HG03354 (cell line): ENCODE measurements at regions not wholly inside any gene's neighbourhood (a gene's known extent, or its start where the extent isn't known, plus 50 kb on each side); places are given as distances from the start of the nearest gene placed in this dataset.
"Not testable (repeated sequence)": the region's sequence is repeated elsewhere in the genome, so short reads cannot be mapped to it uniquely, and the experiment has no call there.

Experiments
- ATAC-seq: cut with Tn5 transposase; IDR thresholded peaks from one replicate; pipeline ENCODE4 v1.9.1; 2021; ENCODE audit warnings: mild to moderate bottlenecking; ENCODE audit not compliant: unreplicated experiment, poor library complexity, severe bottlenecking

DNA sequence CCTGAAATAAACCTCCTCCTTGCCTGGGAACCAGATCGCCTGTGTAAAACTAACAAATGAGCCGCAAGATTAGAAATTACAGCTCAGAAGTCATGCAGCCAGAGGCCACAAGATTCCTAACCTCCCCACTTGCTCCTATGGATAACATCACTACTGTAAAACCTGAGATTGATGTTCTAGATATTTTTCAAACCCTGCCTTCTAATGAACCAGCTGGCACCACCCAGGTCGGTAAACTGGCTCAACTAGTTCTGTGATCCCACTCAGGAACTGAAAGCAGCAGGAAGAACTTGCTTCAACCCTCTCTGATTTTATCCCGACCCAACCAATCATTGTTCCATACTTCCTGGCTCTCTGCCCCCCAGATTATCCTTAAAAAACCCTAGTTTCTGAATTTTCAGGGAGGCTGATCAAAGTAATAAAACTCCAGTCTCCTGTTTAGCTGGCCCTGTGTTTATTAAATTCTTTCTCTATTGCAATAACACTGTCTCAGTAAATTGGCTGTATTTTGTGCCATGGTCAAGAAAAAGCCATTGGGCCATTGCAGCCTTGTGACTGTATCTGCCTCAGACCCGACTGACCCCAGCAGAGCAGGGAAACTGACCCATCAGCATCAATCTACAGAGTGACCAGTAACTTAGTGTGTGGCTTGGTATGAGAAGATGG lies 98.9 kb downstream of the RPLP1 start:
- ATAC-seq = no peak

DNA sequence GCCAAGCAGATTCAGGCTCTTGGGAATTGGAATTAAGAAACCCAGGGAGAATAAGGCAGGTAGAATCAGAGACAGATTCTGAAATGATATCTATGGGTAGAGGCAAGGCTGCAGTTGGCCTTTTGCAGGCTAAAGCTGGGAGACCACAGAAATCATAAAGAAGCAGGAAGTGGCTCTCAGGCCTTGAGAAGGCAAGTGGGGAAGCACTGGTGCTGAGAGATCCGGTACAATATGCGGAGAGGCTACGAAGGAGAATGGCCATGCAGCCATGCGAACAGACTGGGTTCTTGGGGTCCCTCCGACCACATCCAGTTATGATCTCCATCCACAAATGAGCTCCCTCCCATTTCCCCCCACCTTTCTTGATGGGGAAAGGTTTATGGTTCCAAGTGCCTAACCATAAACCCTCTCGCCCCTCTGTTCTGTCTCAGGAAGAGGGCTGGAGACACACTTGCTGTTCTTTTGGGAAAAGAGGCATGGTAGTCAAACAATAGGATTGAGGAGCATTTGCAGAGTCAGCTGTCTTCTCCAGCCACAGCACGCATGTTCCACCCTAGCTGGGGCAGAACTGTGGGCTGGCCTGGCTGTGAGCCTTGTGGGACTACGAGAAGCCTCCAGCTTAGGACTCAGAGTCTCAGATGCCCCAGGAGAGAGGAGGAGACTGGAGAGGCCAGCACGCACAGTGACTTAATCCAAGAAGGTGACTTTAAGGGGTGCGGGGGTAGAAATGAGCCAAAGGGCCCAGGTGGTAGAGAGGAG lies 99.6 kb downstream of the RPLP1 start:
- no peak for ATAC-seq

DNA sequence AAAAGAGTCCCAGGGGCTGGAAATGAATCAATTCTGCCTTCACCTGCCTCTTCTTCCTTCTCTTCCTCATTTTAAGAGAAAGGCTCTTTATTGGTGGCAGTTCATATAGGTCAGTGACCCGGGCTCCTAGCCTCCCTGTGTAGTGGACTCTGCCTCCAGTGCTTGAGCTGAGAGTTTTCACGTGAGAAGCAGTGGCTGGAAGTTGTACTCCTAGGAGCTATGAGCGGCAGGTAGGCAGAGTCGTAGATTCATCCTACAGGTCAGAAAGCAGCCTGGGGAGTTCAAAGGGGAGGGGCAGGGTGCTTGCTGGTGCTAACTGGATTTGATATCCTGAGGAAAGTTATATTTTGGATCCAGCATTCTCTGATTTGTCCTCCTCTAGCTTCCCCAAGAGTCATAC lies 101.1 kb downstream of the RPLP1 start:
- ATAC-seq = no peak

DNA sequence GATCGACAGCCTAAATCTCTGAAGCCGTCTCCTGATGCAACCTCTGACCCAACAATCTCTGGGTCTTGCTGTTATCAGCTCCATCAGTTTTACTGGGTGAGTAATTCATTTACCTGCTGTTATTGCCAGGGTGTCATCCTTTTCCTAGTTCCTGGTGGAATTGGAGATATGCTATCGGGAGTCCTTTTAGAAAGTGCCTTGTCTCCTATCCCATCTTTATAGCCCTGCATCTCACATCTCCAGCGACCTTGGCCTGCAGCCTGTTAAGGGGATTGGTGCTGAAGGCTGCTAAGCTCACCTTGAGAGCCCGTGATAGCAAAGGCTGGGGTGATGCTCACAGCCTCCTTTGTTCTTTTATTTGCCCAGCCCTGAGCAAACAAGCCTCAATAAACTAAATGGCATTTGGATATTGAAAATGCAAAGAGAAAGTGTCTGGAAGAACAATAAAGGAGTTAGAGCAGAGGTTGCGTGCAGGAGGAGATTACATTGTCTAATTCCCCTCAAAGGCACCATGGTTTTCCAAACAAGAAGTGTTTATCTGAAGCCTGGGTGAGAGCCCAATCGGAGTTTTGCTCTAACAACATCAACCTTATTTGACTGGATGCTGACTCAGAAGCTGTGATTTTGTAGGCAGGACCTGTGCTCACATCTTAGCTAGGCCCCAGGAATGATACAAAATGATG lies 101.8 kb downstream of the RPLP1 start:
- no peak for ATAC-seq

DNA sequence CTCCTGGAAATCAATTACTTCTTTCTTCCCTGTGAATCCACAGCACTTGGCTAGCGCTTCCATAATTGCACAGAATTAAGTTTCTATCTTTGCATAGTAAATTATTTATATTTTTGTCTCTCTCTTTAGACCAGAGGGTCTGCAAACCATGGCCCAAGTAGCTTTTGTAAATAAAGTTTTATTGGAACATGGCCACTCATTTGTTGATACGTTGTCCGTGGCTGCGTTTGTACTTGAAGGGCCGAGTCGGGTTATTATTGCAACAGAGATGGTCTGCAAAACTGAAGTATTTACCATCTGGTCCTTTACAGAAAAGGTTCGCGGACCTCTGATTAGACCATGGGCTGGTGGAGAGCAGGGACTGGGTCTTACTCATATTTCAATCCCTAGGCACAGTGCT lies 102.5 kb downstream of the RPLP1 start:
- ATAC-seq = no peak

DNA sequence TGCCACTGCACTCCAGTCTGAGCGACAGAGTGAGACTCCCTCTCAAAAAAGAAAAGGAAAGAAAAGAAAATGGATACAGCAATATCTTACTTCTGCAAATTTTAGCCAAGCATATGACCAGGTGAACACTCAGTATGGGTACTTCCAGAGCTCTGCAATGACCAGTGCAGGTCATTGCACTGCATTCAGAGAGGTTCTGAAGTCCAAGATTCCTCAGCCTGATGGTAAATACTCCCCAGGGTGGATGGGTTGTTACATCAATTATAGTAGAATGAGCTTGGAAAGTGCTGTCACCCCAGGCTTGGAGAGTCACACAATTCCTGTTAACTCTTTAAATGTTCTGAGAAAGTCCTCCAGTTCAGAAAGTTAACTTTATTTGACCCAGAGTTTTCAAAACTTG lies 103.7 kb downstream of the RPLP1 start:
- no peak for ATAC-seq

DNA sequence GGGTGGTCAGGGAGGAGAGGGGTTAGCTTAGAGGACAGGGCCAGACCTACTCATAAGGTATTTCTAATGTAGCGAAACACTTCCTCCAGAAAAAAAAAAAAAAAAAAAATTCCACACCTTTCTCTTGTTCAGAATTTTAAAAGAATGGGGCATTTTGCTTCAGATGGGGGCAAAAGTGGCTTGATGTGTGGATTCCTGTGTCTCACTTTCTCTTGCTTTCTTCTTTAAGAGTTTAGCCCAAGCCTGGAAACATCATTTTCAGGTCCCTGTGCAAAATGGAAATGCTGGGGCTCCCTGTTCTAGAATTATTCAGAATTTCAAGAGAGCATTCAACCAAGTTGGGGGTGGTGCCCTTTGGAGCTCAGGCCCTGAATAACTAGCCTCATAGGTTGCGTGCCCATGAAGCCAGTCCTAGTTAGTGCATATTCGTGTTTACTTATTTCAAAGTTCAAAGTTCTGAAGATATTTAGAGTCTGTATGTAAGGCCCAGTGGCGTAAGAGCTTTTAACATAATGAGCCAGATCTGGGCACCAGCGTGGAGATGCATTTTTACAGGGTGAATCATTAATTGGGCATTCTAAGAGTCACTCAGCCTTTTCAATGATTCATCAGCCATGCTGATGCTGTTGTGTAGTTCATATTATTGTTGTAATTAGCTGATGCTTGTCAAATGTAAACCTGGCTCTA lies 104.5 kb downstream of the RPLP1 start:
- ATAC-seq = no peak

DNA sequence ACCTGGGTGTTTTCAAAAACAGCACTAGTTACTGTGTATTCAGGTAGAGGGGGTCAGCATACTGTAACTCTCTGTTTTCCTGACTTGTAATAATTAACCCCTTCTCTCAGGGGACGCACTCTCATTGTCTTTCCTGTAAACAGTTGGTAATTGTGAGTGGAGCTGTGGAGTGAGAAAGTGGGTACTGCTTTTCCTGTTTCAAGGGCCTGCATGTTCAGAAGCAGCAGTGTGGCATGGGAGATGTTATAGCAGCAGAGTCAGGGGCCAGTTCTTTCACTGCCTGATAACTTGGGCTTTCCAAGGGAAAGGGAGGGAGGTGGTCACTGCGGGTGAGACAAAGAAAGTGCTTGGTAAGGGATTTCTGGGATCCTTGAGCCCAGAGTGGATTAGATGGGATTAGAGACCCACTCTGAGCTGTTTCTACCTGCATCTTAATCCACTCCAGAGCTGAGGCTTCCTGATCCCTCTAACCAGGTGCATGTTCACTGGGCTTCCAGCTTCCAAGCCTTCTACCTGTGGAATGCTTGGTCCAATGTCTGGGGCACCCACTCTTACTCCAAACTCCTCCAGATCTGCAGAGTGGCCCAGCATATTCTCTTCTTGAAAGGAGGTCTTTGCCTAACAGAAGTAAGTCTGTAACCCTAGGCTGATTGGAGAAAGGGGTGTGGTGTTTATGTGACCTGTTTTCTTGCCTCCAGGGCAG lies 105.2 kb downstream of the RPLP1 start:
- ATAC-seq = no peak

DNA sequence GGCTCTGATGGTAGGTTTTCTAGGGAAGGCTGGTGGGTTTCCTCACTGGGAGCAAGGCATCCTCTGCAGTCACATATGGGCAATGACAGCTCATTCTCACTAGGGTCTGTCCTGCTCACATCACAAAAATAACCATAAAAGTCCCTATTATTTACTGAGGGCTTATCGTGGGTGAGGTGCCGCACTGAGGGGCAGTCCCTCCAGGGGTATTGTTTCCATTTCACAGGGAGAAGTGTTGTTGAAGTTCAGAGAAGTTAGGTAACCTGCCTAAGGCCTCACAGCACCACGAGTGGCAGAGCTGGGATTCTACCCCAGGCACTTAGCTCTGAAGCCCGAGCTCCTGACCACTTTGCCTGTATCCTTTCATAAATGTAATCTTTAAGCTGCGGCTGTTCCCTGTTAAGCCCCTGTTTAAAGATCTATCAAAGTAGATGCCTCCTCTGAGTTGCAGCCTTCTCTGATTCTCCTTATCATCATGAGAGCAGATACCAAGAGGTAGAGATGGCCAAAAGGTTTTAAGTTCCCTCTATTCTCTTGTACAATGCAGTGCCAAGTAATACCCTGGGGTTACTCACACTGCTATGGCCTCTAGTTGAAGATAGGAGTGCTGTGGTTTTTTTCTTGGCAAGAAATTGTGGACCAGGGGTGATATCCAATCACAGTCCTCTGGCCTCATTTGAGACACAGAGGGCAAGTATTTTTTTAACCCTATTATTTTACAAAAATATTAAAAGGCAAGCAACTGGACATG lies 107.0 kb downstream of the RPLP1 start:
- no peak for ATAC-seq

DNA sequence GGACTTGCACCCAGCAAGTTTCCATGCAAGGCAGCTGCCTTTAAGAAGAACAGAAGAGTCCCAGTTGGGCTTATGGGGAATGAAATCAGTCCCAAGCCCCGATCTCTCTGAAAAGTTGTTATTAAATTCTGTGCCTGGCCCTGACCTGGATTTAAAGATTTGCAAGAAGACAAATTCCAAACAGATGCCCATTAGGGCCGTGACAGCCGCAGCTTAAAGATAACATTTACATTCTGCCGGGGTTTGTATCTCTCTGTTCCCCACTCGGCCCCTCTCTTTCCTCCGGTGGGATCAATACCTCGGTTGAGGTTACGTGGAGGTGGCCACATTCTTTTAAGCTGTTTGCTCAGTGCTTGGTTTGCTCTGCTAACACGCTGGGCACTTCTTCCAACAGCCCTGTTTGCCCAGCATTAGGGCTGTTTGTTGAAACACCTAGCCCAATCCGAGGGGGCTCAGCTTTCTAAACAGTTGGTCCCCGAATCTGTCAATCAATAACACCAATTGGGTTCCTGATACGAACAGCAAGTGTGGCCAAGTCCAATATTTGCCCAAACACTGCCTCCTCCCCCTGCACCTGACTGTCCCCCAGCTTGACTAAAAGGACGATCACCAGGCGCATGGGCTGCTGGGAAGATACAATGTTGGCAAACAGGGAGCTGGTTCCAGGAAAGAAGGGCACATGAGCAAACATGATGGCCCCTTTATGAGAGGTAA lies 108.6 kb downstream of the RPLP1 start:
- no peak for ATAC-seq

DNA sequence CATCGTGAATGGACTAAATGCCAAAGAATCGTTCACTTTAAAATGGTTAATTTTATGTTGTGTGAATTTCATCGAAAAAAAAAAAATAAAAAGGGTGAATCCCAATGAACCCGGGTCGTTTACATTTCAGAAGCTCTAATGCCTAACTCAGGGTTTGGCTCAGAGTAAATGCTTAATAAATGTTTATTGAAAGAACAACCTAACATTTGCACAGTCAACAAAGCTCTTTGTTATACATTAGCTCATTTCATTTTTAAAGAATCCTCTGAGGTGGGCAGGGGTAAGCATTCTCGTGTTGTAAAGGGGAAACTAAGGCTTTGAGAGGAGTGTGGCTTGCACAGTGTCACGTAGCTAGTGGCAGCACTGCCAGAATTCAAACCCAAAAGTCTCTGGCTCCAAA lies 109.5 kb downstream of the RPLP1 start:
- no peak for ATAC-seq

DNA sequence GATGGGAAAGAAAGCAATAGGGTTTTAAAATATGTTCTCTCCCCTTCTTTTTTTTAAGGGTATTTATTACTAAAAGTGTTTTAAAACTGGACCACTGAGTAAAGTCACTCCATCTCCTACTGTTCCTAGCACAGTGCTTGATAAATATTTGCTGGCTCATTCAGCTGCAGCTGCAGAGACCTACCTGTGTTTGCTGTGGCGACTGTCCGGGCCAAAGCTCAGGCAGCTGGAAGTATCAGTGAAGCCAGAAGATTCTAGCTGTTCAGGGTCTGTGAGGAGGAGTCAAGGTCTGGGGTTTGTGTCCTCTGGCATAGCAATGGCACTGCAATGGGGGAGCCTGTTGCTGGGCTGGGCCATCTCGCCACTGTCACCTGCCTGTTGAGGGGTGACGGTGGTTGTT lies 109.9 kb downstream of the RPLP1 start:
- ATAC-seq = no peak

DNA sequence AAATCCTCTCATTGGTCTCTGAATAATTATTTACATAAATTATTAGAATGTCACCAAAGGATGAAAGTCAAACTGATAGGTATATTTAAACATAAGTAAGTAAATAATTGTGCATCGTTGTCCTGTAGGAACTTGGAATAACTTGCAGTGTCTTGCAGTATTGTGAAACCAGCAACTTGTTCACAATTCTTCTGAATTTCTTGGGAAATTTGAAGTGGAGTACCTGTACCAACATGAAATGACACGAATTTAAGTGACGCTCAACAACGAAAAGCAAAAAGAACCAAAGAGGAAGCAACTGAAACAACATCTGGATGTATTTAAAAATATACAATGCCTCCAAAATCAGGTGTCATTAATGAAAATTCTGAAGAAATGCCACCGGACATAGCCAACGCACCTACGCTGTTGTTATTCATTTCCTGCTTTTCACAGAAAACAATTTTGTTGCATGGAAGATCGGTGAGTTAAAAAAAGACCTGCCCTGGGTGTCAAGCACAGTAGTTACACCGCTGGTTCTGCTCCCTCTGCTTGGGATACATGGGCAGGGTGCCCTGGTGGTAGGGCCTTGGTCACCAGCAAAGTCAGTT lies 112.5 kb downstream of the RPLP1 start:
- no peak for ATAC-seq

DNA sequence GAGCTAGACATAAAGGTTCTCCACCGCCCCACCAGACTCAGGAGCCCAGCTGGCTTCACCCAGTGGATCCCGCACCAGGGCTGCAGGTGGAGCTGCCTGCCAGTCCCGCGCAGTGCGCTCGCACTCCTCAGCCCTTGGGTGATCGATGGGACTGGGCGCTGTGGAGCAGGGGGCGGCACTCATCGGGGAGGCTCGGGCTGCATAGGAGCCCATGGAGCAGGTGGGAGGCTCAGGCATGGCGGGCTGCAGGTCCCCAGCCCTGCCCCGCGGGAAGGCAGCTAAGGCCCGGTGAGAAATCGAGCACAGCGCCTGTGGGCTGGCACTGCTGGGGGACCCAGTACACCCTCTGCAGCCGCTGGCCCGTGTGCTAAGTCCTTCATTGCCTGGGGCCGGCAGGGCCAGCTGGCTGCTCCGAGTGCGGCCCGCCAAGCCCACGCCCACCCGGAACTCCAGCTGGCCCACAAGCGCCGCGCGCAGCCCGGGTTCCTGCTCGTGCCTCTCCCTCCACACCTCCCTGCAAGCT lies 114.7 kb downstream of the RPLP1 start:
- ATAC-seq = not testable (repeated sequence)

DNA sequence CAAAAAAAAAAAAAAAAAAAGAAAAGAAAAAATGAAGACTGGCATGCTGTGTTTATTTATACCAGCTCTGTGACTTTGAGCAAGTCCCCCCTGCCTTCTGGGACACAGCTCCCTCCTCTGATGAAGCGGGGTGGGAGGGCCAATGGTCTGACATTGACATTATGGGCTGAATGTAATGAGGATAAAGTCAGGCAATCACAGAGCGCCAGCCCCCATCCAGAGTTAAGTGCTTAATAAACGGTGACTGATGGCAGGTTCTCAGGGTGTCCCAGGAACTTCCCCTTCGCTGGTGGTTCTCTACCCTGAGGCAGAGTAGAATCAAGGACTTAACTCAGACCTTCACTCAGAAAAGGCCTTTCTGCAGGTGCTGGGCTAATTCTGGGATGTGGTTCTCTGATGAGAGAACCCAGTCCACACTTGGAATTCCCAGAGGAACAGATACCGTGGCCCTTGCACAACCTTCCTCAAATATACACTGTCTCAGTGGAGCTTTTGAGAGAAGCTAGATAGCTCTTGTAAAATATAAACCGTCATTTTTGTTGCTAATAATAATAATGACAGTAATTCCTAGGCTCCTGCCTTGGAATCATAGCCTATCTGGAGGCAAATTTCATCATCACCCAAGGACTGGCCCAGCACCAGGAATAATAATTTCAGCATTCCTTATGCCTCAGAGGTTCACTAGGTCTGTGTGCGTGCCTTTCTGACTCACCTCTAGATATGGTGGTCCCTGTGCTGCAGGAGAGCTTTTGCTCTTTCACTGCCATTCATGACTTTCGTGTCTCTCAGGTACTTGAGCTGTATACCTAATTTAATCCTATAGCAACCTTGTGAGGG lies 115.8 kb downstream of the RPLP1 start:
- ATAC-seq = no peak

DNA sequence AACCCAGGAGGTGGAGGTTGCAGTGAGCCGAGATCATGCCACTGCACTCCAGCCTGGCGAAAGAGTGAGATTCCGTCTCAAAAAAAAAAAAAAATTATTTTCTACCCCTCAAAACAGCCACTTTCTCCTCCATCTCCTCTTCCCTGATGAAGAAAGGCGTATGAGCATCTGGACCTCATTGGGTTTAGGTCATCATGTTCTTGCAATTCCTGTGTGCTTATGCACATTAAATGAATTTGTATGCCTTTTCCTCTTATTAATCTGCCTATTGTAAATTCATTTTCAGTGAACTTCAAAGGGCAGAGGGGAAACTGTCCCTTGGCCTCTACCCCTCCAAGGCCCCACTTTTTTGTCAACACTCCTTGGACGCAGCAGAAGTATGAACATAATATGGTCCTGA lies 117.8 kb downstream of the RPLP1 start:
- no peak for ATAC-seq

DNA sequence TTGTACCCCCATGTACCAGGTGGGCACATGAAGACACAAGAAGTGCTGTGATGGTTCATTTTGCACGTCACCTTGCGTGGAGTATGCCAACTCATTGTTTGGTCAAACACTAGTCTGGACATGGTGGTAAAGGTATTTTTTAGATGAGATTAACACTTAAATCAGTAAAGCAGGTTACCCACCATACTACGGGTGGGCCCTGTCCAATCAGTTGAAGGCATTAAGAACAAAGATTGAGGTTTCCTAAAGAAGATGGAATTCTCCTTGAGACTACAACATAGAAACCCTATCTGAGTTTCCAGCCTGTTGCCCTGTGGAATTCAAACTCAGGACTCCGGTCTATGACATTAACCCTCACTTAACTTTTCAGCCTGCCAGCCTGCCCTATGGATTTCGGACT lies 118.4 kb downstream of the RPLP1 start:
- ATAC-seq = no peak
